MM.1S (cell line): ENCODE measurements at regions not wholly inside any gene's neighbourhood (a gene's known extent, or its start where the extent isn't known, plus 50 kb on each side); places are given as distances from the start of the nearest gene placed in this dataset.

Source experiments
- DNase-seq: peaks from one replicate; pipeline ENCODE4 v3.0.0-alpha.2; 2015
- H2AFZ ChIP-seq: fragments of 300-600 bp; sonication (generic); 2 replicates; pipeline ENCODE4 v1.6.0; 2016; ENCODE audit warnings: antibody characterized with exemption, low read length
- H3F3A ChIP-seq: fragments of 300-600 bp; sonication (generic); 2 replicates; pipeline ENCODE4 v1.6.1; 2016; ENCODE audit warnings: mild to moderate bottlenecking, antibody characterized with exemption, low read length, moderate library complexity, mixed read lengths; ENCODE audit not compliant: insufficient read depth
- H3K27ac ChIP-seq: fragments of 300-600 bp; sonication (generic); 2 replicates; pipeline ENCODE4 v1.5.1; 2016; ENCODE audit warnings: mild to moderate bottlenecking, low read length
- H3K27me3 ChIP-seq: fragments of 300-600 bp; sonication (generic); replicated peaks from 2 replicates; pipeline ENCODE4 v1.6.0; 2016; ENCODE audit warnings: low read length; ENCODE audit not compliant: insufficient read depth
- H3K36me3 ChIP-seq: fragments of 300-600 bp; sonication (generic); replicated peaks from 2 replicates; pipeline ENCODE4 v1.6.1; 2016; ENCODE audit warnings: mild to moderate bottlenecking, low read length, mixed read lengths; ENCODE audit not compliant: insufficient read depth
- H3K4me1 ChIP-seq: fragments of 300-600 bp; sonication (generic); 2 replicates; pipeline ENCODE4 v1.6.1; 2016; ENCODE audit warnings: low read length, mixed read lengths
- H3K4me2 ChIP-seq: fragments of 300-600 bp; sonication (generic); 2 replicates; pipeline ENCODE4 v1.6.0; 2016; ENCODE audit warnings: low read depth, low read length
- H3K4me3 ChIP-seq: fragments of 300-600 bp; sonication (generic); 2 replicates; pipeline ENCODE4 v1.5.1; 2016; ENCODE audit warnings: low read length, mixed read lengths
- H3K79me2 ChIP-seq: fragments of 300-600 bp; sonication (generic); 2 replicates; pipeline ENCODE4 v1.6.1; 2016; ENCODE audit warnings: mixed run types, low read length, mixed read lengths
- H3K9ac ChIP-seq: fragments of 300-600 bp; sonication (generic); 2 replicates; pipeline ENCODE4 v1.6.1; 2016; ENCODE audit warnings: low read length, mixed read lengths
- H3K9me2 ChIP-seq: fragments of 300-600 bp; sonication (generic); replicated peaks from 2 replicates; pipeline ENCODE4 v1.6.1; 2016; ENCODE audit warnings: mild to moderate bottlenecking, low read length, mixed read lengths; ENCODE audit not compliant: insufficient read depth
- H3K9me3 ChIP-seq: fragments of 300-600 bp; sonication (generic); replicated peaks from 2 replicates; pipeline ENCODE4 v1.6.1; 2016; ENCODE audit warnings: mild to moderate bottlenecking, low read length, mixed read lengths; ENCODE audit not compliant: insufficient read depth
- H4K20me1 ChIP-seq: fragments of 300-600 bp; sonication (generic); 2 replicates; pipeline ENCODE4 v1.6.1; 2016; ENCODE audit warnings: mild to moderate bottlenecking, low read length, moderate library complexity, mixed read lengths; ENCODE audit not compliant: insufficient read depth
- EZH2 ChIP-seq: fragments of 300-600 bp; sonication (generic); optimal IDR thresholded peaks from 2 replicates; pipeline ENCODE3; 2017; ENCODE audit warnings: low read depth, mild to moderate bottlenecking, antibody characterized with exemption, low read length, mixed read lengths
- EZH2phosphoT487 ChIP-seq: fragments of 300-600 bp; sonication (generic); IDR thresholded peaks from 2 replicates; pipeline ENCODE4 v1.6.1; 2018; ENCODE audit warnings: antibody characterized with exemption, low read length
- TF ChIP-seq, protein P1 (sequence below): fragments of 300-600 bp; sonication (generic); IDR thresholded peaks from 2 replicates; pipeline ENCODE4 v1.5.1; 2016; ENCODE audit warnings: antibody characterized with exemption, low read length, mixed read lengths

DNA sequence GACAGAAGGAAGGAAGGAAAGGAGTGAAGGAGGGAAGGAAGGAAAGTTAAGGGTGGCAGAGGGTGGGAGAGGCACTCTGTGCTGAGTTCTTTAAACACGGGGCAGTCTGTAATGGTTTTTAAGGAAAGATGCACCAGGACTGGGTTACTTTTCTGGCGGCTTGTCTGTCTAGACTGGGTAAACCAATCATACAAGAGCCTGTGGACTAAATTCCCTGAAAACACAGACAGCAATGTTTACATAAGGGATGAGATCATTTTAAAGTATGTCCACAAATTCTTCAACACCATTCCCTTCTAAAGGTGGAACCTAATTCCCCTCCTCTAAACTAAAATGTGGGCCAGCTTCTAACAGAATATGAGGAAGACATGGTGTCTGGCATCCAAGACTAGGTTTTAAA is 235.5 kb upstream of the IGF1R start:
- Histone ChIP-seq H3K4me3 (no peak overlapping the region), H4K20me1 (no peaks in the 10 kb centered on the region), H3K36me3 (no peaks in the 10 kb centered on the region), H3K27me3 (no peaks in the 10 kb centered on the region), H3K4me2 (no peak overlapping the region), H3F3A (no peaks in the 10 kb centered on the region), H3K4me1 (no peaks in the 10 kb centered on the region), H3K9ac (no peak overlapping the region), H3K79me2 (no peaks in the 10 kb centered on the region), H2AFZ (no peak overlapping the region), H3K27ac (no peak overlapping the region), H3K9me2 (no peaks in the 10 kb centered on the region), H3K9me3 (no peaks in the 10 kb centered on the region)
- DNase-seq = no peak
- TF ChIP-seq EZH2 = no peak
- no peak for TF ChIP-seq EZH2phosphoT487
- TF ChIP-seq, protein P1, sequence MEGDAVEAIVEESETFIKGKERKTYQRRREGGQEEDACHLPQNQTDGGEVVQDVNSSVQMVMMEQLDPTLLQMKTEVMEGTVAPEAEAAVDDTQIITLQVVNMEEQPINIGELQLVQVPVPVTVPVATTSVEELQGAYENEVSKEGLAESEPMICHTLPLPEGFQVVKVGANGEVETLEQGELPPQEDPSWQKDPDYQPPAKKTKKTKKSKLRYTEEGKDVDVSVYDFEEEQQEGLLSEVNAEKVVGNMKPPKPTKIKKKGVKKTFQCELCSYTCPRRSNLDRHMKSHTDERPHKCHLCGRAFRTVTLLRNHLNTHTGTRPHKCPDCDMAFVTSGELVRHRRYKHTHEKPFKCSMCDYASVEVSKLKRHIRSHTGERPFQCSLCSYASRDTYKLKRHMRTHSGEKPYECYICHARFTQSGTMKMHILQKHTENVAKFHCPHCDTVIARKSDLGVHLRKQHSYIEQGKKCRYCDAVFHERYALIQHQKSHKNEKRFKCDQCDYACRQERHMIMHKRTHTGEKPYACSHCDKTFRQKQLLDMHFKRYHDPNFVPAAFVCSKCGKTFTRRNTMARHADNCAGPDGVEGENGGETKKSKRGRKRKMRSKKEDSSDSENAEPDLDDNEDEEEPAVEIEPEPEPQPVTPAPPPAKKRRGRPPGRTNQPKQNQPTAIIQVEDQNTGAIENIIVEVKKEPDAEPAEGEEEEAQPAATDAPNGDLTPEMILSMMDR = no peak

DNA sequence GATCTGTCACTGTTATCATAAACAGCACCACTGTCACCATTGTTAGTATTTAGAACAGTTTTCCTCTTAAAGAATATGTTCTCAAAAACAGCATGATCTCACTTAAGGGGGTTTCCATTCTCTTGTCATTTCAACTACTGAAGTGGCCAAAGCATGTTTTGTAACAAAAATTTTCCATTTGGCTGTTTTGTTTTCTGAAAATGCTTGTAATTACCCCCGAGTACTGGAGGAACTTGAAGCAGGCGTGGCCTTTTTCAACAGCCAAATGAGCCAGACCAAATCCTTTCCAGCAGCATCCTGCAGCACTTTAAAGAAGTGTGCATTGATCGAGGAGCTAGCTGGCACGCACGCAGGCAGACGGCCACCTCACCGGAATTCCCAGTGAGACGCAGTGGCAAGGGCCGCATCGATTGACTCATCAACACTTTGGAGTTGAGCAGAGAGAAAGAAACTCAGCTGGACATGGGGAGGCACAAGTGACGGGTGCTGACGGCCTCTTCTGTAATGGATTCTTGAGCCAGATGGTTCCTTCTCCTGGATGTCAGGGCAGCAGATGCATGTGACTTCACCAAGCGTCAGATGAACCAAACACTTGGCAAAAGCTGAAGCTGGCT is 234.3 kb upstream of the IGF1R start:
- H3K27me3 ChIP-seq = no peaks in the 10 kb centered on the region
- H3K4me1 ChIP-seq = no peaks in the 10 kb centered on the region
- H3K9me2 ChIP-seq = no peaks in the 10 kb centered on the region
- no peaks in the 10 kb centered on the region for H3K9me3 ChIP-seq
- H3K4me3 ChIP-seq = no peak overlapping the region
- no peaks in the 10 kb centered on the region for H3K79me2 ChIP-seq
- TF ChIP-seq, protein P1 = no peak
- TF ChIP-seq EZH2 = no peak
- no peak for TF ChIP-seq EZH2phosphoT487
- H3K9ac ChIP-seq = no peak overlapping the region
- DNase-seq = no peak
- H3K27ac ChIP-seq = no peak overlapping the region
- H2AFZ ChIP-seq = no peak overlapping the region
- H4K20me1 ChIP-seq = no peaks in the 10 kb centered on the region
- H3K36me3 ChIP-seq = no peaks in the 10 kb centered on the region
- H3F3A ChIP-seq = no peaks in the 10 kb centered on the region
- no peak overlapping the region for H3K4me2 ChIP-seq

DNA sequence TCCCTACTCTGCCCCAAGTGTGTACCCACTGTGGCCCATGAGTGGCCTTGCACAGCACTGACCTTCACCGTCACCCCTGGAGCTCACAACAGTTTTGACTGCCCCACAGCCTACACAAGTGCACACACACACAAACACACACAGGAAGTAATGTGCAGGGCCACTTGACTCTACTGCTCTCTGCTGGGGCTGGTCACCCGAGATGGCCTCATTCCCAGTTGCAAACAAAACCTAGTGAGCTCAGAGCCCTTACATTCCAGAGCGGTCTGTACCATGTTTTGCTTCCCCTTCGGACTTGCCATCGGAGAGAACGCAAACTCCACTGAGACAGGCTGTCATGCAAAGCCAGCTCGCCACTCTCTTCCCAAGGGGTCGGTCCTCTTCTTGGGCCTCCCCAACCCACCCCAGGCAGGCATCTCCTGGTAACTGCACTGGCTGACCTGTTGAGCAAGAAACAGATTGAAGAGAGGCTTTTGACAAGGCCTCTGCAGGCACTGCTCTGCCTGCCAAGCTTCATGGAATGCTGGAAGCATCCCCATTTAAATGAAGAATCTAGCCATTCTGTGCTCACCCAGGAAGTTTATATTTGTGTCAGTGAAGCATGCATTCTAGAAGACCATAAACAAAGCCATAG is 232.0 kb upstream of the IGF1R start:
- Histone ChIP-seq H4K20me1 (no peaks in the 10 kb centered on the region), H3K9me3 (no peaks in the 10 kb centered on the region), H3K27ac (no peak overlapping the region), H3K9me2 (no peaks in the 10 kb centered on the region), H3K9ac (no peak overlapping the region), H2AFZ (no peak overlapping the region), H3K27me3 (no peaks in the 10 kb centered on the region), H3K4me3 (no peak overlapping the region), H3F3A (no peaks in the 10 kb centered on the region), H3K4me2 (no peak overlapping the region), H3K36me3 (no peaks in the 10 kb centered on the region), H3K79me2 (no peaks in the 10 kb centered on the region), H3K4me1 (no peaks in the 10 kb centered on the region)
- DNase-seq = no peak
- TF ChIP-seq EZH2 (no peak), EZH2phosphoT487 (no peak)
- TF ChIP-seq, protein P1 = no peak
